ENCODE measurements at regions not wholly inside any gene's neighbourhood (a gene's known extent, or its start where the extent isn't known, plus 50 kb on each side); places are given as distances from the start of the nearest gene placed in this dataset.

- peak; percentile 12 to 39 (median 20) for DNase-seq (ENCODE audit: low read depth in 4 of 4, low spot score in 1 of 4)
Measured at GRCh38 chr1:42035205-42035829, 116.6 kb upstream of the HIVEP3 start.

DNA sequence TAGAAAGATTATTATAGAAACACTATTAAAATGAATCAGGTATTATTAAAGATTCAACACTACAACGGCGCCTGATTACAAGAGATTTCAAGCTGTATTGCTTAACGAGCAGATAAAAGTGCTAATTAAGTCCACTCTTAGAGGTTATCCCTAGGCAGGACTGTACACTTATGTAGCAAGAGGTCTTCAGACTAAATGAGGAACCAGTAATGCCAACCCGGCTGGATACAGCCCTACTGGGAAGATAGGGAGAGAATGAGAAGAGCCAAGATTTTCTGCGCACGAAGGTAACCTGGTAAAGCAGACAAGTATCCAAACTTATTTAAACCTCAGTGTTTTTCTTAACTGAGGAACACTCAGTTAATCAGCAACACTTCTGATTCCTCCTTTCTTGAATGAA is 115.7 kb upstream of the HIVEP3 start:
- no peak for DNase-seq (ENCODE audit: low read depth in 4 of 4, low spot score in 1 of 4)

- no peak for DNase-seq (ENCODE audit: low read depth in 4 of 4, low spot score in 1 of 4)
Measured at GRCh38 chr1:42033629-42034028, 114.9 kb upstream of the HIVEP3 start.

DNA sequence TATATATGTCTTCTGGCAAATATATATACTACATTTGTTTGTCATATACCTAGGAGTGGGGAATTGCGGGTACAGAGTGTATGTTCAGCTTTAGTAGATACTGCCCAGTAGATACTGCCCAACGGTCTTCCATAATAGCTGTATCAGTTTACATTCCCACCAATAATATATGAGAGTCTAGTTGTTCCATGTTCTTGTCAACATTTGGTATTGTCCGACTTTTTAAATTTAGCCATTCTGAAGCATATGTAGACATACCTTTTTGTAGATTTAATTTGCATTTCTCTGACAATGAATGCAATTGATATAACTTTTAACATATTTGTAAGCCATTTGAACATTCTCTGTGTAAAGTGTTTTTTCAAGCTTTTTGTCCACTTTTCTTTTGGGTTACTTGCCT is 99.0 kb upstream of the HIVEP3 start:
- no peak for DNase-seq (ENCODE audit: low read depth in 4 of 4, low spot score in 1 of 4)

DNA sequence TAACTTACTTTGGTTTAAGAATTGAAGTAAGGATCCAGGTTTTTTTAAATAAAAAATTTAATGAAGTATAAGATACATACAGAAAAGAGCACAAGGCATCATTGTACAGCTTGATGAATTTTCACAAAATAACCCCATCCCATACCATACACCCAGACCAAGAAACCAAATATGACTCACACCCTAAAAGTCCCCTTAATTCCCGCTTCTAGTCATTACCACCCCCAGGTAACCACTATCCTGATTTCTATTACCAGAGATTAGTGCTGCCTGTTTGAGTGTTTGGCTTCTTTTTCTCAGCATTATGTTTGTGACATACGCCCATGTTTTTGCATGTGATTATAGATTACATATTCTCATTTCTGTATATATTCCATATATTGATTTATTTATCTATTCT is 98.5 kb upstream of the HIVEP3 start:
- no peak for DNase-seq (ENCODE audit: low read depth in 4 of 4, low spot score in 1 of 4)

GRCh38 chr1:42014823-42015222 is 96.1 kb upstream of the HIVEP3 start:
- DNase-seq (ENCODE audit: low read depth in 4 of 4, low spot score in 1 of 4), result no peak

GRCh38 chr1:42013881-42014470 is 95.3 kb upstream of the HIVEP3 start:
- no peak for DNase-seq (ENCODE audit: low read depth in 4 of 4, low spot score in 1 of 4)

DNA sequence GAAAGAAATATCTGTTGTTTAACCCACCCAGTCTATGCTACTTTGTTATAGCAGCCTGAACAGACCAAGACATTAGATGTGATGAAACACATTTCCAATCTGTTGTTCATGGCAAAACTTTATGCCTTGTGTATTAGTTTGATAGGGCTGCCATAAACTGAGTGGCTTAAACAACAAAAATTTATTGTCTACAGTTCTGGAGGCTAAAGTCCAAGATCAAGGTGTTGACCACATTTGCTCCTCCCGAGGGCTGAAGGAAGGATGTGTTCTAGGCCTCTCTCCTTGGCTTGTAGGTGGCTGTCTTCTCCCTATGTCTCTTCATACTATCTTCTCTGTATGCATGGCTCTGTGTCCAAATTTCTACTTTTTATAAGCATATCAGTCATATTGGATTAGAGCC is 94.1 kb upstream of the HIVEP3 start:
- DNase-seq (ENCODE audit: low read depth in 4 of 4, low spot score in 1 of 4), result no peak

DNA sequence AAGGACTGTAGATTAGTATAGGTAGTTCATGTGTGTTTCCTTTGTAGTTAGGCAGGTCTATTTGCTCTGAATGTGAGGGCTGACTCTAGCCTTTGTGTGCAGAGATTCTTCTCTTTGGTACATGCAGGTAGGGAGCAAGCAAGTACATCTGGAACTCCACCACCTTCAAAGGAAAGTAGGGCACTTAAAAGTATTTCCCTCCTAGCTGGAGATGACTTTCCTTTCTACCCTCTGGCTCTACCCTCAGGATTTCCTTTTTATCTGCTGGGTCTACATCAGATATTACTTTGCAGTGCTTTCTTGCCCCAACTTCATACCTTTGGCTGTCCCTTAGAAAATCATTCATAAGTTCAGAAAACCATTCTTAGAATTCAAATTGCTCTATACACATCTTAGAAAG is 91.7 kb upstream of the HIVEP3 start:
- no peak for DNase-seq (ENCODE audit: low read depth in 4 of 4, low spot score in 1 of 4)

DNA sequence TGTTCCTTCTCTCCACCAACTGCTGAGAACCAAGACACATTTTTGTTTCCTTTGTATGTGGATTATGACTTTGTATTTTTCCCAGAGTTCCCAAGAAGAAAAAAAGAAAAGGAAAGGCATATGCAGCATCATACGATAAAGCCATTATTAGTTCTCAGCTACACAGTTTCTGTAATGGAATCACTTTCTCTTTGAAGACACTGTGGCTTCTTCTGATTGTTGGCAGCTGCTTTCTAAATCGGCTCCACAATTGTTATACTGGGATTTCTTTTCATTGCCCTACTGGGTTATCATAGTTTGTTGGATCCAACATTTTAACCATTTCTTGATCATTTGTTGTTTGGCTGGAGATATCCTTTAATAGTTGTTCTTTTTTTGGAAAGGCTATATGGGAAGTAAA is 89.5 kb upstream of the HIVEP3 start:
- DNase-seq (ENCODE audit: low read depth in 4 of 4, low spot score in 1 of 4), result no peak

DNA sequence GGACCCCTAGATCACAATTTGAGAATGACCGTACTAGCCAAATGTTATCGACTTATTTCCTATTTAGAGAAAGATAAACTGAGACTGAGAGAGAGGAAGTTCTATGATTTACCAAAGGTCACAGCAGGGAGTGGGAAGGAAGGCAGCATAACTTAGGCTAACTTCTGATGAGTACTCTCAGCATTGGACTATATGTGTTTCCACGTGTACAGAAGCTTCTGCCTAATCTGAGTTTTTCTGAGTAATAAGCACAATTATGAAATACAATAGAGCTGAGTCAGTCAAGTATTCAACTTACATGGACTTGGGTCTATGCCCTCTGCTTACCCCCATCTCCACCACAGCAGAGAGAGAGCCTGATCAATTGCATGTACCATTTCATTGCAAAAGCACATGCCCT is 88.1 kb upstream of the HIVEP3 start:
- DNase-seq (ENCODE audit: low read depth in 4 of 4, low spot score in 1 of 4), result no peak

DNA sequence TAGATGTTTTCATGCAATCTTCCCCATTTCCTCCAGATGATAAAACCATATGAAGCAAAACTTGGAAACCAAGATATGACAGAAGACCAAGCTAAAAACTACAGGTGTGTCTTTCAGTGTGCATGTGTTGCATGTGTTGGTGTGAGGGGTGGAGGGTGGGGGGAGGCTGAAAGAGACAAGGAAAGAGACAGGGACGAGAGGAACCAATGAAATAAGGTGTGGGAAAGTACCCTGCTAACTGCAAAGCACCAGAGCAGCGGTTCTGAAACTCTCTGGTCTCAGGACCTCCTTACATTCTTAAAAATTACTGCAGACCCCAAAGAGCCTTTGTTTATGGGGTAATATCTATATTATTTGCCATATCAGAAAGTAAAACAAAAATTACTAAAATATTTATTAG is 87.4 kb upstream of the HIVEP3 start:
- no peak for DNase-seq (ENCODE audit: low read depth in 4 of 4, low spot score in 1 of 4)

DNA sequence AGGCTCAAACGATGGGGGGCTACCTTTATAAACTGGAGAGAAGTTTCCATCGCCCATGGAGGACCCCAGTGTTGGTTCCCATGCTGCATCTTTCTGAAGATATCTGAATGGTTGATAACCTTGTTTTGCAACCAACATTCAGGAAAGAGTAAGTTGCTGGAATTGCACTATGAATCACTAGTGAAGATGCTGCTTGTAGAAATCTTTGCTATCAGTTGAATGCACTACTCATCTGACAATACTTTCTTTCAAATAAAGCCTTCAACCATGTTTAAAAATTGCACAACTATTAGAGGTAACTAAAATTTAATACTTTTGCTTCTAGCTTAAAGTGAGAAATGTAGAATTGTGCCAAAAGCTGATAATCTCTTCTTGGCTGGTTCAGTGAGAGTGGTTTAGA is 86.8 kb upstream of the HIVEP3 start:
- DNase-seq (ENCODE audit: low read depth in 4 of 4, low spot score in 1 of 4), result no peak

GRCh38 chr1:42004860-42005259 is 86.1 kb upstream of the HIVEP3 start:
- DNase-seq (ENCODE audit: low read depth in 4 of 4, low spot score in 1 of 4), result no peak

DNA sequence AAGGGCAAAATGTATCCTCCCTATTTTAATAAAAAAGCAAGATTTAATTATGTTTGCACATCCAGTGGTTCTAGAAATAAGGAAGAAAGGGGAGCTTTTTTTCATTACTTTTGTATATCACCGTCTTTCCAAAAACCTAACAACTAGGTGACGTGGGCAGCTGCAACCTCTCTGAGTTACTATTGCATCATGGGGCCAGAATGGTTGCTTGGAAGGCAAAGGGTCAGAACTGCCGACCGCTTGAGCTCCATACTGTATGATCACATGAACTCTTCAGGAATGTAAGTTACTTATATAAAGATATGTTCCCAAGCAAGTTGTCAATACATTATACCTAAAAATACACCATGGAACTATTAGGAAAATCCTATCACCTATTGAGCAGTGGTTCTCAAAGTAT is 85.6 kb upstream of the HIVEP3 start:
- DNase-seq (ENCODE audit: low read depth in 4 of 4, low spot score in 1 of 4), result no peak

GRCh38 chr1:42003433-42003832 is 84.7 kb upstream of the HIVEP3 start:
- DNase-seq (ENCODE audit: low read depth in 4 of 4, low spot score in 1 of 4), result no peak

DNA sequence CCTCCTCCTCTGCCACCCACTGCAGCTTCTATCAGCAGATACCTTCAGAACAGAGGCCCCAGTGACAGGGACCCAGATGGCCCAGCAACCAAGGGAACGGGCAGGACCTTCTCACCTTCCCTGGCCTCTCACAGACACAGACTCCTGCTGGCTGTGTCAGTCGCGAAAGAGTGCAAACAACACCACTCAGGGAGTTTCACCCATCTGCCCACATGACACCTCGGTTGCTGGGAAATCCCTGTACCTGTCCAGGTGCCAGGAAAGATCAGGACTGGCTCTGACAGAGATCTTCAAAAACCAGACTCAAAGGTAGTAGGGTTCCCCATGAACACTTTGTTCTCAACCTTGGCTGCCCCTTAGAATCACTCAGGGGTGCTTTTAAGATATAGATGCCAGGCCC is 83.5 kb upstream of the HIVEP3 start:
- no peak for DNase-seq (ENCODE audit: low read depth in 4 of 4, low spot score in 1 of 4)

DNA sequence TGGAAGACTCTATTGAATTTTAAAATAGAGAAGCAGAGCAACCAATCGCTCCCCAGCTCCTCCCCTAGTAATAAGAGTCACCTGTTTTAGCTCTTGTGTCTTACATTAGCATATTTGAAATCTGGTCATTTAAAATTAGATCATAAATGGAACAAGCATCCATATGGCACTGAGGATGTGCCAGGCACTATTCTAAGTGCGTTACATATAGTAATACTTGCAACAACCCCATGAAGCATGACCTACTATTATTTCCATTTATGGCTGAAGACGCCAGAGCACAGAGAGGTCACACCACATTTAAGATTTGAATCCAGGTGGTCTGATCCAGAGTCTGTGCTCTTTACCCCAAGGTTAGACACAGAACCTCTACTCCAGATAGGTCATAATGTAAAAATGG is 82.0 kb upstream of the HIVEP3 start:
- DNase-seq (ENCODE audit: low read depth in 4 of 4, low spot score in 1 of 4), result no peak

DNA sequence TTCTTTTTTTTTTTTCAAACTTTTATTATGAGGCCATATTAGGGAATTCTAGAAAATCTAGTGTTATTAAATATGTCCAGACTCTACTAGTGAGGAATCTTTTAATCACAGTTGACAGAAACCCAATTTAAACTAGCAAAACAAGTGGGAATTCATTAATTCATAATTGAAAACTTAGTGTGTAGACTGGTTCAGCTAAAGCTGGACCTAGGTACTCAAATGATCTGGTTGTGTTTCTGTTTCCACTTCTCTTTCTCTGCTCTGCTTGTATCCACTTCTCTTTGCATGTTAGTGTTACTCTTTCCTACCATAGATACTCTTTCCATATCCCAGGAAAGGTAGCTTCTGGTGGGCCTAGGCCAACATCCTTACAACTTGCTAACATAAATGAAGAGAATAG is 81.2 kb upstream of the HIVEP3 start:
- DNase-seq (ENCODE audit: low read depth in 4 of 4, low spot score in 1 of 4), result no peak

- no peak for DNase-seq (ENCODE audit: low read depth in 4 of 4, low spot score in 1 of 4)
Measured at GRCh38 chr1:41998250-41998649, 79.5 kb upstream of the HIVEP3 start.

DNA sequence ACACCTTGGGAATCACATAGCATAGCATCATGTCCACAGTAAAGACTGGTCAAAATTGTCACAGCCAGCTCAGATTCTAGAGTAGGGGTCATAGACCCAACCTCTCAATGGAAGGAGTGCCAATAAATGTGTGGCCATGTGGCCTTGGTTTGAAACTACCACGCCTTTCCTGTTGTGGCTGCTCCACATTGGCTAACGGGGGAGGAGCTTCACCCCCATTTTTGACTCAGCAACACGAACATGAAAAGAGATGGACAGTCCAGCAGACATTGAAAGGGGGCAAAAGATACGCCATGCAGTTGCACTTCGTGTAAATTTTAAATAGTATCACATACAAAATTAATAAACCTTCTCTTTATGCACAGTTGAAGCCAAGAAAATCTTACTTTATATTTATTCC is 78.4 kb upstream of the HIVEP3 start:
- no peak for DNase-seq (ENCODE audit: low read depth in 4 of 4, low spot score in 1 of 4)

DNA sequence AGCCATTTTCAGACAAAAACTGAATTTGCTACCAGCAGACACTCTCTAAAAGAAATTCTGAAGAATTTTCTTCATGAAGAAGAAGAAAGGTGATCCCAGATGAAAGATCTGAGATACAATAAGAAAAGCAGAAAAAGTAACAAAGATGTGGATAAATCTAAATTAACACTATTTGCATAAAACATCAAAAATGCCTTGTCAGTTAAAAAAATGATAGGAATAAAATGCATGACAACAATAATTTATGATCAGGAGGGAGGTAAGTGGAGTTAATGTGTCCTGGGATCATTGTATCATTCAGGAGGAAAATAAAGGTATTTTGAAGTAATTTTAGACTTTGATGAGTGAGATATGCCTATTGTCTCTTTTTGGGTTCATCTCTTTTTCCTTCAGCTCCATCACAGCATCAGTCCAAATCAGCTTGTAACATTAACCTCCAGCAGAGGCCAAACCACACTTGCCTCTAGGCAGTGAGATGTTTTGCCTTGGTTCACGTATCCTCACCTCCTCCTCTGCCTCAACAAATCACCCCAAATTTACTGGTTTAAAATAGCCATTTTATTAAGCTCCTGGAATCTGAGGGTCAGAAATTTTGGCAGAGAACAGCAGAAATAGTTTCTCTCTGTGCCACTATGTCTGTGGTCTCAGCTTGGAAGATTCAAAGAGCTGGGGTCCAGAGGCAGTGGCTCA is 76.9 kb upstream of the HIVEP3 start:
- no peak for DNase-seq (ENCODE audit: low read depth in 4 of 4, low spot score in 1 of 4)
